Body of pancreas (tissue), 4 donors: ENCODE measurements at regions not wholly inside any gene's neighbourhood (a gene's known extent, or its start where the extent isn't known, plus 50 kb on each side); places are given as distances from the start of the nearest gene placed in this dataset.

Experiments
- CTCF ChIP-seq, 7 experiments: fragments of 450-650 bp in 4 of 7; fragments of 200-600 bp in 3 of 7; sonication (generic) in 3 of 7; IDR thresholded peaks; one replicate each; pipeline ENCODE4 v1.5.1; 2016 to 2019; ENCODE audit warnings: antibody characterized with exemption in 7 of 7
- POLR2A ChIP-seq, 3 donors: fragments of 450-650 bp; IDR thresholded peaks; one replicate each; pipeline ENCODE4 v1.6.1; 2016; ENCODE audit warnings: antibody characterized with exemption in 3 of 3, mild to moderate bottlenecking in 2 of 3

GRCh38 chr3:10560060-10560861 is 54.9 kb upstream of the ATP2B2 start:
- TF ChIP-seq POLR2A (IDR thresholded peaks at IDR 0.05) (no peak), CTCF (IDR thresholded peaks at IDR 0.05) (no peak)
